ELF-1 (cell line): ENCODE measurements at regions not wholly inside any gene's neighbourhood (a gene's known extent, or its start where the extent isn't known, plus 50 kb on each side); places are given as distances from the start of the nearest gene placed in this dataset.
"Not testable (repeated sequence)": the region's sequence is repeated elsewhere in the genome, so short reads cannot be mapped to it uniquely, and the experiment has no call there.

Source experiments
- DNase-seq: peaks from one replicate; pipeline ENCODE4 v3.0.0-alpha.2; 2016; ENCODE audit warnings: low read depth, low spot score

- DNase-seq, result not testable (repeated sequence)
Observed at GRCh38 chr10:76616666-76617065, 1020.9 kb downstream of the KCNMA1 start.

DNA sequence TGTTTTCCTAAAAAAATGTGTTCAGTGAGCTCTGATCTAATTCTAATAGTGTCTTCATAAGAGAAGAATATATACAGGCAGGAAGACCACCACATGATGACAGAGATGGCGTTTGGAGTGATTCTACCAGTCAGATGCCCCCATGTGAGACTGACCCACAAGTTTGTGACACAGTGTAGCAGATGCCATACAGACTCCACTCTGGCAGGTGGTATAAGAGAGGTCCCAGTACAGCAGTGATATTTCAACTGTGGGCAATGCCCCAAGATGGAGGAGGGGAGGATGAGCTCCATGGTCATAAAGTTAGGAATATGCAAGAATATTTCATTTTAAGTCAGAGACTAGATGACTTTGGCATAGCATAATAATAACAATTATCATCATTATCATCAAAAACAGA lies 1022.6 kb downstream of the KCNMA1 start:
- no peak for DNase-seq
